MM.1S (cell line): ENCODE measurements at regions not wholly inside any gene's neighbourhood (a gene's known extent, or its start where the extent isn't known, plus 50 kb on each side); places are given as distances from the start of the nearest gene placed in this dataset.

Experiments
- DNase-seq: peaks from one replicate; pipeline ENCODE4 v3.0.0-alpha.2; 2015
- H2AFZ ChIP-seq: fragments of 300-600 bp; sonication (generic); 2 replicates; pipeline ENCODE4 v1.6.0; 2016; ENCODE audit warnings: antibody characterized with exemption, low read length
- H3F3A ChIP-seq: fragments of 300-600 bp; sonication (generic); 2 replicates; pipeline ENCODE4 v1.6.1; 2016; ENCODE audit warnings: mild to moderate bottlenecking, antibody characterized with exemption, low read length, moderate library complexity, mixed read lengths; ENCODE audit not compliant: insufficient read depth
- H3K27ac ChIP-seq: fragments of 300-600 bp; sonication (generic); 2 replicates; pipeline ENCODE4 v1.5.1; 2016; ENCODE audit warnings: mild to moderate bottlenecking, low read length
- H3K27me3 ChIP-seq: fragments of 300-600 bp; sonication (generic); replicated peaks from 2 replicates; pipeline ENCODE4 v1.6.0; 2016; ENCODE audit warnings: low read length; ENCODE audit not compliant: insufficient read depth
- H3K36me3 ChIP-seq: fragments of 300-600 bp; sonication (generic); replicated peaks from 2 replicates; pipeline ENCODE4 v1.6.1; 2016; ENCODE audit warnings: mild to moderate bottlenecking, low read length, mixed read lengths; ENCODE audit not compliant: insufficient read depth
- H3K4me1 ChIP-seq: fragments of 300-600 bp; sonication (generic); 2 replicates; pipeline ENCODE4 v1.6.1; 2016; ENCODE audit warnings: low read length, mixed read lengths
- H3K4me2 ChIP-seq: fragments of 300-600 bp; sonication (generic); 2 replicates; pipeline ENCODE4 v1.6.0; 2016; ENCODE audit warnings: low read depth, low read length
- H3K4me3 ChIP-seq: fragments of 300-600 bp; sonication (generic); 2 replicates; pipeline ENCODE4 v1.5.1; 2016; ENCODE audit warnings: low read length, mixed read lengths
- H3K79me2 ChIP-seq: fragments of 300-600 bp; sonication (generic); 2 replicates; pipeline ENCODE4 v1.6.1; 2016; ENCODE audit warnings: mixed run types, low read length, mixed read lengths
- H3K9ac ChIP-seq: fragments of 300-600 bp; sonication (generic); 2 replicates; pipeline ENCODE4 v1.6.1; 2016; ENCODE audit warnings: low read length, mixed read lengths
- H3K9me2 ChIP-seq: fragments of 300-600 bp; sonication (generic); replicated peaks from 2 replicates; pipeline ENCODE4 v1.6.1; 2016; ENCODE audit warnings: mild to moderate bottlenecking, low read length, mixed read lengths; ENCODE audit not compliant: insufficient read depth
- H3K9me3 ChIP-seq: fragments of 300-600 bp; sonication (generic); replicated peaks from 2 replicates; pipeline ENCODE4 v1.6.1; 2016; ENCODE audit warnings: mild to moderate bottlenecking, low read length, mixed read lengths; ENCODE audit not compliant: insufficient read depth
- H4K20me1 ChIP-seq: fragments of 300-600 bp; sonication (generic); 2 replicates; pipeline ENCODE4 v1.6.1; 2016; ENCODE audit warnings: mild to moderate bottlenecking, low read length, moderate library complexity, mixed read lengths; ENCODE audit not compliant: insufficient read depth
- EZH2 ChIP-seq: fragments of 300-600 bp; sonication (generic); optimal IDR thresholded peaks from 2 replicates; pipeline ENCODE3; 2017; ENCODE audit warnings: low read depth, mild to moderate bottlenecking, antibody characterized with exemption, low read length, mixed read lengths
- EZH2phosphoT487 ChIP-seq: fragments of 300-600 bp; sonication (generic); IDR thresholded peaks from 2 replicates; pipeline ENCODE4 v1.6.1; 2018; ENCODE audit warnings: antibody characterized with exemption, low read length
- TF ChIP-seq, protein P1 (sequence below): fragments of 300-600 bp; sonication (generic); IDR thresholded peaks from 2 replicates; pipeline ENCODE4 v1.5.1; 2016; ENCODE audit warnings: antibody characterized with exemption, low read length, mixed read lengths

DNA sequence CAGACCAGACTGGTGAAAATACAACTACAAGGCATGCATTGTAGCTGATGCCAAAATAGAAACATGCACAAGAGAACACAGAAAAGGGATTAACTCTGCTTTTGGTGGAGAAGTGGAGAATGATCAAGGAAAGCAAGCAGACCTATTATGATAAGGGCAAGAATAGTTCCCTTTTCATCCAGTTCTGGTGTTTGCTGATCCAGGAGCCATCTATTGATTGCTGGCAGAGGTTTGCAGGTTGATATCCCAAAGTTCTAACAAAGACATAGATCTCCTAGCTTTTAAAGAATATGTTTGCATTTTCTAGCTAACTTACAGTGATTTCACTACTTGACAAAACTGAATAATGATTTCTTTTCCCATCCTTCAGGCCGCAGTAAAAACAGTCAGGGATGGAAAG lies 166.2 kb upstream of the CDKN3 start:
- Histone ChIP-seq H3K4me1 (no peaks in the 10 kb centered on the region), H3K27ac (no peak overlapping the region), H3K79me2 (no peaks in the 10 kb centered on the region), H3K4me3 (no peak overlapping the region), H3K9me3 (no peaks in the 10 kb centered on the region), H2AFZ (no peak overlapping the region), H3K9ac (no peak overlapping the region), H3F3A (no peaks in the 10 kb centered on the region), H3K27me3 (no peaks in the 10 kb centered on the region), H3K4me2 (no peak overlapping the region), H3K9me2 (no peaks in the 10 kb centered on the region), H4K20me1 (no peaks in the 10 kb centered on the region), H3K36me3 (no peaks in the 10 kb centered on the region)
- no peak for TF ChIP-seq EZH2
- TF ChIP-seq, protein P1, sequence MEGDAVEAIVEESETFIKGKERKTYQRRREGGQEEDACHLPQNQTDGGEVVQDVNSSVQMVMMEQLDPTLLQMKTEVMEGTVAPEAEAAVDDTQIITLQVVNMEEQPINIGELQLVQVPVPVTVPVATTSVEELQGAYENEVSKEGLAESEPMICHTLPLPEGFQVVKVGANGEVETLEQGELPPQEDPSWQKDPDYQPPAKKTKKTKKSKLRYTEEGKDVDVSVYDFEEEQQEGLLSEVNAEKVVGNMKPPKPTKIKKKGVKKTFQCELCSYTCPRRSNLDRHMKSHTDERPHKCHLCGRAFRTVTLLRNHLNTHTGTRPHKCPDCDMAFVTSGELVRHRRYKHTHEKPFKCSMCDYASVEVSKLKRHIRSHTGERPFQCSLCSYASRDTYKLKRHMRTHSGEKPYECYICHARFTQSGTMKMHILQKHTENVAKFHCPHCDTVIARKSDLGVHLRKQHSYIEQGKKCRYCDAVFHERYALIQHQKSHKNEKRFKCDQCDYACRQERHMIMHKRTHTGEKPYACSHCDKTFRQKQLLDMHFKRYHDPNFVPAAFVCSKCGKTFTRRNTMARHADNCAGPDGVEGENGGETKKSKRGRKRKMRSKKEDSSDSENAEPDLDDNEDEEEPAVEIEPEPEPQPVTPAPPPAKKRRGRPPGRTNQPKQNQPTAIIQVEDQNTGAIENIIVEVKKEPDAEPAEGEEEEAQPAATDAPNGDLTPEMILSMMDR: no peak
- TF ChIP-seq EZH2phosphoT487: no peak
- no peak for DNase-seq

GRCh38 chr14:54232735-54233134 lies 164.1 kb upstream of the CDKN3 start:
- no peak for TF ChIP-seq EZH2
- TF ChIP-seq EZH2phosphoT487: no peak
- TF ChIP-seq, protein P1: no peak
- Histone ChIP-seq H4K20me1 (no peaks in the 10 kb centered on the region), H3K36me3 (no peaks in the 10 kb centered on the region)

GRCh38 chr14:54241517-54241916 lies 155.3 kb upstream of the CDKN3 start:
- TF ChIP-seq EZH2 (no peak), EZH2phosphoT487 (no peak)
- TF ChIP-seq, protein P1: no peak
- Histone ChIP-seq H3K4me2 (no peak overlapping the region), H3K36me3 (no peaks in the 10 kb centered on the region), H2AFZ (no peak overlapping the region), H4K20me1 (no peaks in the 10 kb centered on the region), H3K9me3 (no peaks in the 10 kb centered on the region), H3K9me2 (no peaks in the 10 kb centered on the region), H3K9ac (no peak overlapping the region), H3K4me1 (no peaks in the 10 kb centered on the region), H3K27me3 (no peaks in the 10 kb centered on the region), H3K4me3 (no peak overlapping the region), H3K27ac (no peak overlapping the region), H3F3A (no peaks in the 10 kb centered on the region), H3K79me2 (no peaks in the 10 kb centered on the region)
- no peak for DNase-seq

More at GRCh38 chr14:54232735-54233134, 164.1 kb upstream of the CDKN3 start:
- Histone ChIP-seq H3K9me3 (no peaks in the 10 kb centered on the region), H3K27me3 (no peaks in the 10 kb centered on the region), H3K79me2 (no peaks in the 10 kb centered on the region), H2AFZ (no peak overlapping the region), H3K9me2 (no peaks in the 10 kb centered on the region), H3K4me2 (no peak overlapping the region), H3K4me3 (no peak overlapping the region), H3F3A (no peaks in the 10 kb centered on the region), H3K27ac (no peak overlapping the region), H3K4me1 (no peaks in the 10 kb centered on the region), H3K9ac (no peak overlapping the region)
- no peak for DNase-seq
